Keratinocyte (primary cell): ENCODE measurements at regions not wholly inside any gene's neighbourhood (a gene's known extent, or its start where the extent isn't known, plus 50 kb on each side); places are given as distances from the start of the nearest gene placed in this dataset.

Experiments used
- DNase-seq: peaks from one replicate; pipeline ENCODE4 v3.0.0-alpha.2; 2011; ENCODE audit warnings: low read depth, missing footprints, low spot score
- FAIRE-seq: peaks from 2 replicates; lab custom pipeline; 2011; peaks lifted over from hg19 to GRCh38; lab: Jason Lieb, UNC
- H2AFZ ChIP-seq: 2 replicates; pipeline ENCODE4 v1.6.0; 2012; ENCODE audit warnings: low read length, control low read depth, inconsistent platforms; ENCODE audit not compliant: control insufficient read depth
- H3K27ac ChIP-seq: 2 replicates; pipeline ENCODE4 v1.5.1; 2011; ENCODE audit warnings: low read length; ENCODE audit not compliant: control insufficient read depth, insufficient read depth
- H3K27me3 ChIP-seq: 3 replicates; pipeline ENCODE4 v1.6.0; 2011; ENCODE audit warnings: low read length; ENCODE audit not compliant: control insufficient read depth, insufficient read depth; ENCODE audit errors: extremely low read depth
- H3K36me3 ChIP-seq, 2 experiments: 2 replicates in 1 of 2; 3 replicates in 1 of 2; pipeline ENCODE4 v1.5.1; 2011; ENCODE audit warnings: low read length in 2 of 2, mild to moderate bottlenecking in 1 of 2; ENCODE audit not compliant: control insufficient read depth in 2 of 2, insufficient read depth in 2 of 2; ENCODE audit errors: extremely low read depth in 1 of 2
- H3K4me1 ChIP-seq: 3 replicates; pipeline ENCODE4 v1.5.1; 2011; ENCODE audit warnings: low read length; ENCODE audit not compliant: control insufficient read depth, insufficient read depth; ENCODE audit errors: extremely low read depth
- H3K4me2 ChIP-seq: 3 replicates; pipeline ENCODE4 v1.6.0; 2011; ENCODE audit warnings: low read depth, low read length; ENCODE audit not compliant: control insufficient read depth, insufficient read depth; ENCODE audit errors: extremely low read depth
- H3K4me3 ChIP-seq, 3 experiments: fragments of 200-600 bp in 1 of 3; sonication (generic) in 1 of 3; 2 replicates in 2 of 3; 3 replicates in 1 of 3; pipeline ENCODE4 v1.5.1; 2011 to 2016; ENCODE audit warnings: low read length in 3 of 3, mild to moderate bottlenecking in 3 of 3, control low read depth in 2 of 3, inconsistent platforms in 1 of 3, low read depth in 1 of 3, mixed read lengths in 1 of 3, mixed run types in 1 of 3, moderate library complexity in 1 of 3; ENCODE audit not compliant: control insufficient read depth in 2 of 3, insufficient read depth in 2 of 3; ENCODE audit errors: extremely low read depth in 1 of 3
- H3K79me2 ChIP-seq: 2 replicates; pipeline ENCODE4 v1.6.0; 2012; ENCODE audit warnings: low read length; ENCODE audit not compliant: control insufficient read depth, insufficient read depth
- H3K9ac ChIP-seq: 3 replicates; pipeline ENCODE4 v1.6.0; 2011; ENCODE audit warnings: low read length; ENCODE audit not compliant: control insufficient read depth, insufficient read depth; ENCODE audit errors: extremely low read depth
- H3K9me1 ChIP-seq: 3 replicates; pipeline ENCODE4 v1.6.0; 2011; ENCODE audit warnings: low read length; ENCODE audit not compliant: control insufficient read depth, insufficient read depth; ENCODE audit errors: extremely low read depth
- H3K9me3 ChIP-seq: 2 replicates; pipeline ENCODE4 v1.5.1; 2012; ENCODE audit warnings: low read depth, low read length; ENCODE audit not compliant: control insufficient read depth
- H4K20me1 ChIP-seq: 3 replicates; pipeline ENCODE4 v1.6.0; 2011; ENCODE audit warnings: low read length; ENCODE audit not compliant: control insufficient read depth, insufficient read depth; ENCODE audit errors: extremely low read depth
- CTCF ChIP-seq, 3 experiments: IDR thresholded peaks in 1 of 3; conservative IDR thresholded peaks in 1 of 3; optimal IDR thresholded peaks in 1 of 3; 2 replicates in 2 of 3; 3 replicates in 1 of 3; pipeline versions ENCODE3 to v1.5.1; 2011; ENCODE audit warnings: low read length in 3 of 3, mild to moderate bottlenecking in 3 of 3, moderate library complexity in 2 of 3, control low read depth in 1 of 3, inconsistent platforms in 1 of 3; ENCODE audit not compliant: insufficient read depth in 2 of 3; ENCODE audit errors: extremely low read depth in 1 of 3
- EZH2 ChIP-seq: IDR thresholded peaks from one replicate; pipeline ENCODE4 v1.6.1; 2012; ENCODE audit warnings: inconsistent platforms, mild to moderate bottlenecking, low read length, moderate library complexity
- dilution Hi-C: fragments of 300-500 bp; cut with MboI; formaldehyde crosslinking; loops from one replicate; pipeline ENCODE4 v1.7.0; 2020; ENCODE audit warnings: low sequenced_read_pairs; ENCODE audit not compliant: extremely low pct_ligation_motif_present

- dilution Hi-C loops: no loop called here
- no peaks in the 10 kb centered on the region for H3K4me1 ChIP-seq
Observed at GRCh38 chr14:97393244-97393643, 596.1 kb downstream of the VRK1 start.

GRCh38 chr14:97395068-97395467 lies 597.9 kb downstream of the VRK1 start:
- no peak for TF ChIP-seq CTCF (optimal IDR thresholded peaks at IDR 0.05 in 1 of 3, IDR thresholded peaks at IDR 0.05 in 1 of 3, conservative IDR thresholded peaks at IDR 0.05 in 1 of 3; ENCODE audit: extremely low read depth in 1 of 3, insufficient read depth in 2 of 3, low read length in 3 of 3)
- no peak for TF ChIP-seq EZH2
- DNase-seq (no peak), FAIRE-seq (no peak)
- Histone ChIP-seq H3K27me3 (no peaks in the 10 kb centered on the region), H3K4me2 (no peak overlapping the region), H3K4me3 (no peak overlapping the region), H3K9me1 (no peaks in the 10 kb centered on the region), H3K27ac (no peak overlapping the region), H3K36me3 (no peaks in the 10 kb centered on the region), H3K4me1 (no peaks in the 10 kb centered on the region), H3K9ac (no peak overlapping the region), H2AFZ (no peak overlapping the region), H3K9me3 (no peaks in the 10 kb centered on the region), H4K20me1 (no peaks in the 10 kb centered on the region), H3K79me2 (no peaks in the 10 kb centered on the region)
- dilution Hi-C loops: no loop called here

More at GRCh38 chr14:97393244-97393643, 596.1 kb downstream of the VRK1 start:
- Histone ChIP-seq H3K4me3 (no peak overlapping the region), H2AFZ (no peak overlapping the region), H3K27ac (no peak overlapping the region), H3K36me3 (no peaks in the 10 kb centered on the region), H3K79me2 (no peaks in the 10 kb centered on the region), H3K27me3 (no peaks in the 10 kb centered on the region), H3K9ac (no peak overlapping the region), H3K9me1 (no peaks in the 10 kb centered on the region), H3K9me3 (no peaks in the 10 kb centered on the region), H3K4me2 (no peak overlapping the region), H4K20me1 (no peaks in the 10 kb centered on the region)
- TF ChIP-seq EZH2 (no peak), CTCF (optimal IDR thresholded peaks at IDR 0.05 in 1 of 3, IDR thresholded peaks at IDR 0.05 in 1 of 3, conservative IDR thresholded peaks at IDR 0.05 in 1 of 3; ENCODE audit: extremely low read depth in 1 of 3, insufficient read depth in 2 of 3, low read length in 3 of 3) (no peak)
- no peak for DNase-seq
- no peak for FAIRE-seq
